IMR-90 (cell line): ENCODE measurements at regions not wholly inside any gene's neighbourhood (a gene's known extent, or its start where the extent isn't known, plus 50 kb on each side); places are given as distances from the start of the nearest gene placed in this dataset.

Experiments
- ATAC-seq: fragments of 200-7000 bp; cut with Tn5 transposase; 2 replicates; pipeline ENCODE4 v1.9.1; 2020; ENCODE audit warnings: low read depth, mild to moderate bottlenecking, moderate library complexity
- BruUV-seq: library from RNA; stranded (reverse); fragments of 400-500 nt; replicated peaks from 2 replicates; lab custom pipeline; 2021; lab: Mats Ljungman, UMichigan
- CTCF ChIA-PET: fragments of 300-600 bp; formaldehyde crosslinking; extraction: SDS; loops from one replicate; lab custom pipeline; 2021; ENCODE audit warnings: antibody characterized with exemption; lab: Yijun Ruan, JAX
- POLR2A ChIA-PET: fragments of 300-600 bp; sonication (Branson Sonifier 250); formaldehyde crosslinking; loops from one replicate; lab custom pipeline; 2022; ENCODE audit warnings: antibody characterized with exemption; ENCODE audit not compliant: unreplicated experiment; lab: Charles Lee
- DNase-seq: peaks from one replicate; pipeline ENCODE4 v3.0.0; 2013
- H2AFZ ChIP-seq: replicated peaks from 2 replicates; pipeline ENCODE3; 2013; ENCODE audit warnings: low read length, mild to moderate bottlenecking; ENCODE audit not compliant: poor library complexity
- H2AK5ac ChIP-seq: 2 replicates; pipeline ENCODE4 v1.6.1; 2013; ENCODE audit warnings: low read depth, low read length, inconsistent platforms
- H2AK9ac ChIP-seq: replicated peaks from 2 replicates; pipeline ENCODE3; 2013; ENCODE audit warnings: mild to moderate bottlenecking, low read depth, low read length, moderate library complexity; ENCODE audit not compliant: poor library complexity
- H2BK120ac ChIP-seq: 2 replicates; pipeline ENCODE4 v1.6.1; 2013; ENCODE audit warnings: low read depth, low read length, inconsistent platforms
- H2BK15ac ChIP-seq: 3 replicates; pipeline ENCODE4 v1.6.1; 2013; ENCODE audit warnings: low read depth, low read length, inconsistent platforms
- H2BK20ac ChIP-seq: 2 replicates; pipeline ENCODE4 v1.6.1; 2013; ENCODE audit warnings: low read depth, mild to moderate bottlenecking, inconsistent platforms, low read length, moderate library complexity
- H2BK5ac ChIP-seq: 2 replicates; pipeline ENCODE4 v1.6.1; 2013; ENCODE audit warnings: mild to moderate bottlenecking, low read depth, low read length, inconsistent platforms; ENCODE audit not compliant: poor library complexity, severe bottlenecking
- H3K14ac ChIP-seq: replicated peaks from 2 replicates; pipeline ENCODE4 v1.6.1; 2013; ENCODE audit warnings: low read depth, low read length, inconsistent platforms
- H3K18ac ChIP-seq: 2 replicates; pipeline ENCODE4 v1.6.1; 2013; ENCODE audit warnings: low read depth, low read length, control low read depth
- H3K23ac ChIP-seq: 2 replicates; pipeline ENCODE4 v1.6.1; 2013; ENCODE audit warnings: low read depth, low read length, inconsistent platforms
- H3K27ac ChIP-seq: 2 replicates; pipeline ENCODE4 v1.5.1; 2013; ENCODE audit warnings: mild to moderate bottlenecking, control low read depth, low read length; ENCODE audit not compliant: insufficient read depth
- H3K27me3 ChIP-seq: 2 replicates; pipeline ENCODE4 v1.6.1; 2013; ENCODE audit warnings: low read length; ENCODE audit not compliant: control insufficient read depth, insufficient read depth
- H3K36me3 ChIP-seq: 2 replicates; pipeline ENCODE4 v1.6.1; 2013; ENCODE audit warnings: low read length, mixed read lengths; ENCODE audit not compliant: control insufficient read depth, insufficient read depth
- H3K4ac ChIP-seq: 2 replicates; pipeline ENCODE4 v1.6.1; 2013; ENCODE audit warnings: low read depth, low read length, inconsistent platforms
- H3K4me1 ChIP-seq: 2 replicates; pipeline ENCODE4 v1.6.1; 2013; ENCODE audit warnings: low read length, mixed read lengths; ENCODE audit not compliant: control insufficient read depth, insufficient read depth
- H3K4me2 ChIP-seq: 2 replicates; pipeline ENCODE4 v1.6.1; 2013; ENCODE audit warnings: low read depth, mild to moderate bottlenecking, control low read depth, low read length, moderate library complexity
- H3K4me3 ChIP-seq: 2 replicates; pipeline ENCODE4 v1.5.1; 2013; ENCODE audit warnings: low read depth, mild to moderate bottlenecking, control low read depth, low read length, moderate library complexity; ENCODE audit not compliant: insufficient read depth
- H3K56ac ChIP-seq: 2 replicates; pipeline ENCODE4 v1.6.1; 2013; ENCODE audit warnings: low read length, inconsistent platforms; ENCODE audit not compliant: insufficient read depth; ENCODE audit errors: extremely low read depth
- H3K79me1 ChIP-seq, 2 experiments: 2 replicates each; pipeline ENCODE4 v1.6.1; 2013; ENCODE audit warnings: low read length in 2 of 2, inconsistent platforms in 1 of 2, low read depth in 1 of 2
- H3K9ac ChIP-seq: 2 replicates; pipeline ENCODE4 v1.6.1; 2013; ENCODE audit warnings: low read depth, low read length, control low read depth
- H3K9me1 ChIP-seq: 2 replicates; pipeline ENCODE4 v1.6.1; 2013; ENCODE audit warnings: low read length, inconsistent platforms; ENCODE audit not compliant: insufficient read depth
- H3K9me3 ChIP-seq: 2 replicates; pipeline ENCODE4 v1.6.1; 2013; ENCODE audit warnings: low read length; ENCODE audit not compliant: control insufficient read depth, insufficient read depth
- H4K20me1 ChIP-seq: 2 replicates; pipeline ENCODE4 v1.6.1; 2013; ENCODE audit warnings: low read length, inconsistent platforms; ENCODE audit not compliant: insufficient read depth
- H4K5ac ChIP-seq: 2 replicates; pipeline ENCODE4 v1.6.1; 2013; ENCODE audit warnings: mild to moderate bottlenecking, low read depth, low read length, control low read depth
- H4K8ac ChIP-seq, 2 experiments: 2 replicates each; pipeline ENCODE4 v1.6.1; 2013; ENCODE audit warnings: low read depth in 2 of 2, low read length in 2 of 2, control low read depth in 1 of 2, inconsistent platforms in 1 of 2
- H4K91ac ChIP-seq: 2 replicates; pipeline ENCODE4 v1.6.1; 2013; ENCODE audit warnings: low read depth, low read length, inconsistent platforms; ENCODE audit not compliant: insufficient read depth
- BHLHE40 ChIP-seq: fragments of 150-350 bp; IDR thresholded peaks from 2 replicates; pipeline ENCODE4 v1.6.1; 2016; ENCODE audit warnings: mild to moderate bottlenecking, low read depth, low read length
- MAFK ChIP-seq: IDR thresholded peaks from 2 replicates; pipeline ENCODE4 v1.6.1; 2012; ENCODE audit warnings: low read depth, low read length, improper control_type of control experiment
- NFE2L2 ChIP-seq: fragments of 150-350 bp; IDR thresholded peaks from 2 replicates; pipeline ENCODE4 v1.6.1; 2016; ENCODE audit warnings: low read depth, mild to moderate bottlenecking, low read length
- POLR2A ChIP-seq: IDR thresholded peaks from 2 replicates; pipeline ENCODE4 v1.6.1; 2012; ENCODE audit warnings: mild to moderate bottlenecking, low read depth, low read length
- WGBS, 2 experiments: methylation state at CpG; one replicate each; pipeline versions ENCODE4 v1.1.5 to v1.1.7; 2013; ENCODE audit warnings: missing lambda C conversion rate in 2 of 2; ENCODE audit not compliant: insufficient read length in 1 of 2; ENCODE audit errors: extremely low coverage in 2 of 2; 5-methylcytosine and 5-hydroxymethylcytosine counted together
- dilution Hi-C: fragments of 300-500 bp; cut with HindIII; formaldehyde crosslinking; loops from one replicate; pipeline ENCODE4 v1.14.3; 2018; ENCODE audit warnings: low sequenced_read_pairs; ENCODE audit not compliant: unreplicated experiment
- in situ Hi-C: fragments of 300-500 bp; cut with MboI; formaldehyde crosslinking; loops from 3 replicates; pipeline ENCODE4 v1.14.3; 2019; ENCODE audit warnings: low sequenced_read_pairs, inconsistent platforms, mixed read lengths
- intact Hi-C: fragments of 100-400 bp; cut with micrococcal nuclease; formaldehyde crosslinking; loops from 2 replicates; pipeline ENCODE4 v1.10.0; 2022
- TF ChIP-seq, protein P1 (sequence below): fragments of 150-350 bp; IDR thresholded peaks from 2 replicates; pipeline ENCODE4 v1.6.1; 2016; ENCODE audit warnings: low read depth, mild to moderate bottlenecking, low read length, moderate library complexity, borderline replicate concordance

DNA sequence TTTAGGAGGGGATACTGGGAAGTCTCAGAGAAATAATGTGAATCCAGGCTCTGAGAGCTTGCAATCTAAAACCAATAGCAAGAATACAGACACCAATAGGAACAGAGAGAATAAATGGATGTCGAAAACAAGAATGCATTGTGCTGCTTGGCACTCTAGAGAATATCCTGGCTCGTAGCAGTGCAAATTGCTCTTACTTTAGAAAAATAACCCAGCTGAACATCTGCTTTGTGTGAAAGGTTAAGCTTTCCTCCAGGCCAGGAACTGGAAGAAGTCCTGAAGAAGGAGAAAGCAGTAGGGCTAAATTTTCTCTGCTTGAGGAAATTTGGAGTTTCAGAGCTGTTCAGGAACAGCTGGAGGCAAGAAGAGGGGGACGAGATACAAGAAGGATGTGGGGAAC, 382.3 kb downstream of the HHIPL2 start (continued):
- TF ChIP-seq POLR2A (no peak), MAFK (no peak)

DNA sequence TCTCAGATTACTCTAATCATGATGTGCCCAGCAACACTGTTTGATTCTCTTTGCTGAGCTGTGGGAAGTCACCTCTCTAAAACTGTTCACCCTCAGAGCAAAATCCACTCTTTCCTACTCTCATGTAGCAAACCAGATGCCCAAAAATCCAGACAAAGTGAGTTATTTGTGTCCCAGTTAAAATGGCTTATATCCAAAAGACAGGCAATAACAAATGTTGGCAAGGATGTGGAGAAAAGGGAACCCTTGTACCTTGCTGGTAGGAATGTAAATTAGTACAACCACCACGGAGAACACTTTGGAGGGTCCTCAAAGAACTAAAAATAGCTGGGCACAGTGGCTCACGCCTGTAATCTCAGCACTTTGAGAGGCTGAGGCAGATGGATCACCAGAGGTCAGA, 384.0 kb downstream of the HHIPL2 start:
- in situ Hi-C loops (no loop called here), intact Hi-C loops (no loop called here), dilution Hi-C loops (no loop called here)
- Histone ChIP-seq H2AFZ (no peak overlapping the region), H2AK5ac (no peak overlapping the region), H3K4me1 (peaks cover 2% of the 10 kb centered on the region), H3K36me3 (no peaks in the 10 kb centered on the region), H2BK15ac (no peak overlapping the region), H3K9ac (no peak overlapping the region), H3K79me1 (no peaks in the 10 kb centered on the region), H3K27ac (no peak overlapping the region), H3K27me3 (no peaks in the 10 kb centered on the region), H3K18ac (no peak overlapping the region), H3K4me3 (no peak overlapping the region), H3K14ac (no peak overlapping the region), H3K56ac (no peak overlapping the region), H3K4me2 (no peak overlapping the region), H2BK5ac (no peak overlapping the region), H4K5ac (no peak overlapping the region), H3K9me3 (no peaks in the 10 kb centered on the region), H3K4ac (no peak overlapping the region), H2AK9ac (no peak overlapping the region), H4K8ac (no peak overlapping the region), H2BK20ac (no peak overlapping the region), H2BK120ac (no peak overlapping the region), H3K23ac (no peak overlapping the region), H4K20me1 (no peaks in the 10 kb centered on the region), H4K91ac (no peak overlapping the region), H3K9me1 (no peaks in the 10 kb centered on the region)
- TF ChIP-seq, protein P1, sequence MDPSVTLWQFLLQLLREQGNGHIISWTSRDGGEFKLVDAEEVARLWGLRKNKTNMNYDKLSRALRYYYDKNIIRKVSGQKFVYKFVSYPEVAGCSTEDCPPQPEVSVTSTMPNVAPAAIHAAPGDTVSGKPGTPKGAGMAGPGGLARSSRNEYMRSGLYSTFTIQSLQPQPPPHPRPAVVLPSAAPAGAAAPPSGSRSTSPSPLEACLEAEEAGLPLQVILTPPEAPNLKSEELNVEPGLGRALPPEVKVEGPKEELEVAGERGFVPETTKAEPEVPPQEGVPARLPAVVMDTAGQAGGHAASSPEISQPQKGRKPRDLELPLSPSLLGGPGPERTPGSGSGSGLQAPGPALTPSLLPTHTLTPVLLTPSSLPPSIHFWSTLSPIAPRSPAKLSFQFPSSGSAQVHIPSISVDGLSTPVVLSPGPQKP: no peak
- TF ChIP-seq NFE2L2 (no peak), BHLHE40 (no peak)
- WGBS, 2 experiments: no CpG with 5 or more reads among the region's 2 CpGs
- ATAC-seq: no peak
- CTCF ChIA-PET: interaction anchor here (0.6 kb wide), 1 partner anchor 540 kb away, joined by 5 read pairs; no protein-coding TSS in a partner anchor
- BruUV-seq: no TSS peak
- POLR2A ChIA-PET: no interaction called here
- no peak for DNase-seq
